ENCODE measurements at regions not wholly inside any gene's neighbourhood (a gene's known extent, or its start where the extent isn't known, plus 50 kb on each side); places are given as distances from the start of the nearest gene placed in this dataset.

DNA sequence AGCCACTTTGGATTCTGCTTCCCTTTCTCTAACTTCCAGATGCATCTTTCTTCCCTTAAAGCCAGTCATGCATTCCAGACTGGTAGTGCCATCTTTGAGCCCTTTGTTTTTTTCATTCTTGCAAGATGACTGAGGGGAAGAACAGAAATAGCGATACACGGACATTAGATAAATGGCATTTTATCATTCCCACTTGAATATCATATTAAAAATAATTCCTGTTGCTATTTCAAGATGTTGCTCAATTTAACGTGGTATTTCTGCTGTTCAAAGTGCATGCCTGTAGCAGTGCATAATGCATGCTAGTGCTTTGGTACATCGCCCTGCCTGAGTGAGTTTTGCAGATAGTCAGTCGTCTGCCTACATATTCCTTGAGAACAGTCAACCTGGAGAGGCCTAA lies 140.6 kb upstream of the FRY start:
- H3K9ac ChIP-seq (ENCODE audit: low read depth in 1 of 3, low read length in 3 of 3), result no peak overlapping the region
- H3K9me3 ChIP-seq (ENCODE audit: control insufficient read depth in 3 of 3, low read length in 3 of 3), result no peaks in the 10 kb centered on the region
- no peaks in the 10 kb centered on the region for H3K36me3 ChIP-seq (ENCODE audit: control insufficient read depth in 3 of 3, insufficient read depth in 3 of 3, low read length in 3 of 3)
- H3K27ac ChIP-seq (ENCODE audit: low read depth, low read length), result no peak overlapping the region
- no peak overlapping the region for H3K4me3 ChIP-seq (ENCODE audit: low read length in 3 of 3)
- H3K27me3 ChIP-seq (ENCODE audit: control insufficient read depth in 3 of 3, insufficient read depth in 3 of 3, low read length in 3 of 3), result no peaks in the 10 kb centered on the region
- H3K4me1 ChIP-seq (ENCODE audit: control insufficient read depth in 3 of 3, insufficient read depth in 3 of 3, low read length in 3 of 3), result peaks cover 12 to 29% (median 24%) of the 10 kb centered on the region in 3 donors

DNA sequence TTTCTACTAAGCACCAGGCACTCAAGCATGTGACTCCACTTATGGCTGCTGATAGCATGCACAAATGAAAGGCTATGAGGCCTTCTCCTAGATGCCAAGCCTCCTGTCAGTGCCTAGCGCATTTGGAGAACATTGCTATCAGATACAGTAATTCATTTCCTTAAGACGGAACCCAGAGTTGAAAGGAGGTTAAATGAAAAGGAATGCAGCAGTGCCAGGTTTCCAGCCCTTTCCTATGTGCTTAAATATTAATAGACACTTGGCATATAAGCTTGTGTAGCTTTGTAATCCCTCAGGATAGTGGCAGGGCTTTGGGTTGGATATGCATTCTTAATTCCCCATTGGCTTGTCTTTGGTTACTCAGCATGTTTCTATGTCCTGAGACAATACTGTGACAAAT lies 140.1 kb upstream of the FRY start:
- Histone ChIP-seq H3K36me3 (ENCODE audit: control insufficient read depth in 3 of 3, insufficient read depth in 3 of 3, low read length in 3 of 3) (no peaks in the 10 kb centered on the region), H3K4me3 (ENCODE audit: low read length in 3 of 3) (peak overlapping the region in 1 of 3 donors; percentile 14), H3K9me3 (ENCODE audit: control insufficient read depth in 3 of 3, low read length in 3 of 3) (no peaks in the 10 kb centered on the region), H3K27ac (ENCODE audit: low read depth, low read length) (peak overlapping the region; percentile 30), H3K4me1 (ENCODE audit: control insufficient read depth in 3 of 3, insufficient read depth in 3 of 3, low read length in 3 of 3) (peaks cover 14 to 29% (median 22%) of the 10 kb centered on the region in 3 donors), H3K9ac (ENCODE audit: low read depth in 1 of 3, low read length in 3 of 3) (no peak overlapping the region), H3K27me3 (ENCODE audit: control insufficient read depth in 3 of 3, insufficient read depth in 3 of 3, low read length in 3 of 3) (no peaks in the 10 kb centered on the region)

DNA sequence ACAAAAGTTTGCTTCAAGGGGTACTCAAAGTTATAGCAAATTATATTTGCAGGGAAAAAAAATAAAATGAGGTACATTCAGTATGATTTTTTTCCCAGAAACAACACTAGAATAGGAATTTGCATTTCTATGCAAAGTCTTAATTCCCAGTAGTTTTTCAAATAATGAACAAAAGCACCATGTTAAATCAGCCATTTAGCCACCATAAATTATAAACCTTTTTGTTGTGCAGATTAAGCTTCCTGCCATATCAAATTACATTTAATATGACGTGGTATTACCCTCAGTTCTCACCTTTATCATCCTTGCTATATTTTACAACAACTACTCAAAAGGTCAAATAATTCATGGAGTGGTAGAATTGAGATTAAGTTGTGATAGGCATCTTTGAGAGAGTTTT lies 136.6 kb upstream of the FRY start:
- H3K27ac ChIP-seq (ENCODE audit: low read depth, low read length), result no peak overlapping the region

DNA sequence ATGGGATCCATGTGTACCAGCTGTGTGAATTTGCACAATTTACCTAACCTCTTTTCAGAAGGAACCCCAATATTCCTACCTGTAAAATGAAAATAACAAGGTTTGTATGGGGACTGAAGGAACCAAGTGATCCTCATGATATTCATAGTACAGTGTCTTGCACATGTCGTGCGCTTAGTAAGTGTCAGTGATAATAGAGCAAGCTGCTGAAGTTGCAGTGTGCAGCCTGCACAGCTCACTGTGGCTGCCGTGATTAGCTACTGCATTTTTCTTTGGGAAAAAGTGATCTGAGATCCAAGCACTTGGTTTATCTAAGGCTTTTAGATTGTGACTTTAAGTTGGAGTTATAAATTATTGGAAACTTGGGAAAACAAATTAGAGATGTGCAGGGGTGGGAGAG lies 135.9 kb upstream of the FRY start:
- no peak overlapping the region for H3K9ac ChIP-seq (ENCODE audit: low read depth in 1 of 3, low read length in 3 of 3)
- H3K27ac ChIP-seq (ENCODE audit: low read depth, low read length), result no peak overlapping the region
- no peaks in the 10 kb centered on the region for H3K9me3 ChIP-seq (ENCODE audit: control insufficient read depth in 3 of 3, low read length in 3 of 3)
- peaks cover 11 to 21% (median 19%) of the 10 kb centered on the region in 3 donors for H3K4me1 ChIP-seq (ENCODE audit: control insufficient read depth in 3 of 3, insufficient read depth in 3 of 3, low read length in 3 of 3)
- no peak overlapping the region for H3K4me3 ChIP-seq (ENCODE audit: low read length in 3 of 3)
- no peaks in the 10 kb centered on the region for H3K36me3 ChIP-seq (ENCODE audit: control insufficient read depth in 3 of 3, insufficient read depth in 3 of 3, low read length in 3 of 3)
- H3K27me3 ChIP-seq (ENCODE audit: control insufficient read depth in 3 of 3, insufficient read depth in 3 of 3, low read length in 3 of 3), result no peaks in the 10 kb centered on the region

More for the DNA sequence above, 136.6 kb upstream of the FRY start:
- Histone ChIP-seq H3K36me3 (ENCODE audit: control insufficient read depth in 3 of 3, insufficient read depth in 3 of 3, low read length in 3 of 3) (no peaks in the 10 kb centered on the region), H3K4me1 (ENCODE audit: control insufficient read depth in 3 of 3, insufficient read depth in 3 of 3, low read length in 3 of 3) (peaks cover 11 to 21% (median 19%) of the 10 kb centered on the region in 3 donors), H3K4me3 (ENCODE audit: low read length in 3 of 3) (no peak overlapping the region), H3K9me3 (ENCODE audit: control insufficient read depth in 3 of 3, low read length in 3 of 3) (no peaks in the 10 kb centered on the region), H3K9ac (ENCODE audit: low read depth in 1 of 3, low read length in 3 of 3) (peak overlapping the region in 1 of 3 donors; percentile 9), H3K27me3 (ENCODE audit: control insufficient read depth in 3 of 3, insufficient read depth in 3 of 3, low read length in 3 of 3) (no peaks in the 10 kb centered on the region)

DNA sequence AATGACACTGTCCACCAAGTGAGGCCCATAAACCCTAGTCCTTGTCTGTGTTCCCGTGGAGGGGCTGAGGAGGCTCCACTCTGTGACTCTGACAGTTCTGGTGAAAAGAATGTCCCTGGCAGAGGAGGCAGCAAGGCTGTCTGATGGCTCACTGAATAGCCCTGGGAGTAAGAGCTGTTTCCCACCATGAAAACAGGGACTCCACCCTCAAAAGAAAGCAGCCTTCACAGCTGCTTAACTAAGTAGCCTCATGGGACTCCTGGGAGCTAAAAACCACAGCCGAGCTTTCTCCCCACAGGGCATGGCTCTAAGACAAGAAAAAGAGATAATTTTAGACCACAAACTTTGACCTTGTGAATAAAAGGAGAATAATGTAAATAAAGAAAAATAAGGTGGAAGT lies 135.1 kb upstream of the FRY start:
- no peaks in the 10 kb centered on the region for H3K9me3 ChIP-seq (ENCODE audit: control insufficient read depth in 3 of 3, low read length in 3 of 3)
- peak overlapping the region; percentile 36 for H3K27ac ChIP-seq (ENCODE audit: low read depth, low read length)
- H3K36me3 ChIP-seq (ENCODE audit: control insufficient read depth in 3 of 3, insufficient read depth in 3 of 3, low read length in 3 of 3), result no peaks in the 10 kb centered on the region
- H3K4me3 ChIP-seq (ENCODE audit: low read length in 3 of 3), result peak overlapping the region in 1 of 3 donors; percentile 36
- H3K4me1 ChIP-seq (ENCODE audit: control insufficient read depth in 3 of 3, insufficient read depth in 3 of 3, low read length in 3 of 3), result peaks cover 9 to 16% (median 15%) of the 10 kb centered on the region in 3 donors
- no peaks in the 10 kb centered on the region for H3K27me3 ChIP-seq (ENCODE audit: control insufficient read depth in 3 of 3, insufficient read depth in 3 of 3, low read length in 3 of 3)
- H3K9ac ChIP-seq (ENCODE audit: low read depth in 1 of 3, low read length in 3 of 3), result no peak overlapping the region

DNA sequence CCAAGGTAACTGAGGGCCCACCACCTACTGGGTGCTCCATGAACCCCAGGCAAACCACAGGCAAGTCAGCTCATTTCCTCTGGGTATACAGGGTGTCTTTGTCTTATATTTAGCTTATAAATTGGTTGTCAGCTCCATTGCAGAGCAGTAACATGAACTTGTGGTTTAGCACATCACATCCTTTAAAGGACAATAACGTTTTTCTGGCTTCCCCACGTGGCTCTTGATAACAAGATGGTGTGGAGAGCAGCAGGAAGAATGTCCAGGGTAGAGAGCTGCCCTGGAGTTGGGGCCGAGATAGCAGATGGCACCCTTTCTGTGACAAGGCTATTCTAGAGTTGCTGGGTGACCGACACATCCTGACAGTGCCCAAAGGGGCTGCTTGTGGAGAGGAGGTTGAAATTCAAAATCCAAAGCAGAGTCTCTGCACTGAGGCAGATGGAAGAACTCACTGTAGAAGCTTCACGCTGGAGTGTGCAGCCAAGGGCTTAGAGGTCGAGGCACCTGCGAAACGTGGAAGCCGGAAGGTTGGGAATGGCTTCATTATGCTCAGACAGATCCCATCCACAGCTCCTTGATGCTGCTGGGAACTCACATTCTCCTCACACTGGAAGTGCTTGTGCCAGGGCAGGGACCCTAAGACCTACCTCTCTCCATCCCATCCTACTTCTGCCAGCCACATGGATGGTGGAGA lies 133.0 kb upstream of the FRY start:
- Histone ChIP-seq H3K9ac (ENCODE audit: low read depth in 1 of 3, low read length in 3 of 3) (no peak overlapping the region), H3K4me3 (ENCODE audit: low read length in 3 of 3) (no peak overlapping the region), H3K9me3 (ENCODE audit: control insufficient read depth in 3 of 3, low read length in 3 of 3) (no peaks in the 10 kb centered on the region), H3K27ac (ENCODE audit: low read depth, low read length) (no peak overlapping the region), H3K4me1 (ENCODE audit: control insufficient read depth in 3 of 3, insufficient read depth in 3 of 3, low read length in 3 of 3) (peaks cover 4 to 9% (median 6%) of the 10 kb centered on the region in 3 donors), H3K36me3 (ENCODE audit: control insufficient read depth in 3 of 3, insufficient read depth in 3 of 3, low read length in 3 of 3) (no peaks in the 10 kb centered on the region), H3K27me3 (ENCODE audit: control insufficient read depth in 3 of 3, insufficient read depth in 3 of 3, low read length in 3 of 3) (no peaks in the 10 kb centered on the region)

DNA sequence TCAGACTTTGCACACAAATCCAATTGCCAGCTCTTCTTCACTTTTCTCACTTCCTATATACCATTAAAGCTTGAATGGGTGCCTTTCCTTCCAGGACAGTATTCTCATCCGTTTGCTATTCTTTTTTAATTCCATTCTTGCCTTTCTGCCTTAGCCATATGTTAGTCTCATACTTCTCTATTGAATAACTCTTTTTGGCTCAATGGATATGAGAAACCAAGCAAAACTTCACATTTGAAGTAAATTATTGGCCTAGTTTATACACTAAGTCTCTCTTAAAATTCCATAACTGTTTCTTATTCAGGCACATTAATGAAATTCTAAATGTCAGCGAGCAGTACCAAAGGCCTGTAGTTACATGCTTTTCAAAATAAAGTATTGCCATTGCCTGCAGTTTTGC lies 129.6 kb upstream of the FRY start:
- Histone ChIP-seq H3K36me3 (ENCODE audit: control insufficient read depth in 3 of 3, insufficient read depth in 3 of 3, low read length in 3 of 3) (no peaks in the 10 kb centered on the region), H3K27me3 (ENCODE audit: control insufficient read depth in 3 of 3, insufficient read depth in 3 of 3, low read length in 3 of 3) (no peaks in the 10 kb centered on the region), H3K27ac (ENCODE audit: low read depth, low read length) (no peak overlapping the region), H3K9me3 (ENCODE audit: control insufficient read depth in 3 of 3, low read length in 3 of 3) (no peaks in the 10 kb centered on the region), H3K9ac (ENCODE audit: low read depth in 1 of 3, low read length in 3 of 3) (no peak overlapping the region), H3K4me3 (ENCODE audit: low read length in 3 of 3) (no peak overlapping the region), H3K4me1 (ENCODE audit: control insufficient read depth in 3 of 3, insufficient read depth in 3 of 3, low read length in 3 of 3) (peaks cover 0 to 7% (median 3%) of the 10 kb centered on the region in 3 donors)

DNA sequence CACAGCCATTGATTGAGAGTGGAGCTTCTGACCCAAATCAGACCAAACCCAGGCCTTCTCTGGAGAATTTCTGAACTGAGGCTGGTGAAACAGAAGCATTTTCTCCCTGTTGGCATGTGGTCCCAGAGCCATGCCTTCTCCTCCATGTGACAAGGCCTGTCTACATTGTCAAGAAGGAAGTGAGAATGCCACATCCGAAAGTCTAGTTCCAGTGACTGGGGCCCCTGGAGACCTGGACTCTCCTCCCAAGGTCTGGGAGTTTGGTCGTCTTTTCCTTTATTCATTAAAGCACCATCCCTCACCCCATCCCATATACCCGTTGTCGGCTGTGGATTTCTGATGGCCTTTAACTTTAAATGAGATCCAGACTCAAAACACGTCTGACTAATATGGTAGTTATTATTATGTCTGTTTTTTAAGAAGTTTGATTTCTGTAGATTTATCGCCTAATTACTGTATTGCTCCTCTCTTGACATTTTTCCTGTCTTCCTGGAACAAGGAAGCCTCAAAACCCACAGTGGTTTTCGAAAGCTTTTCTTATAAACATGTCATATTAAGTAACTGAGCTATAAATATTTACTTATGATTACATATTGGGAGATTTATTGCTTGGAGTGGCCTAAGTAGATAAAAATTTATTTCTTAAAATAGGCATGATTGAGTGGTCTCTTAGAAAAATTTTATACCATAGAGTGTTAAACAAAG lies 128.3 kb upstream of the FRY start:
- no peak overlapping the region for H3K4me3 ChIP-seq (ENCODE audit: low read length in 3 of 3)
- no peaks in the 10 kb centered on the region for H3K9me3 ChIP-seq (ENCODE audit: control insufficient read depth in 3 of 3, low read length in 3 of 3)
- H3K27ac ChIP-seq (ENCODE audit: low read depth, low read length), result no peak overlapping the region
- no peaks in the 10 kb centered on the region for H3K36me3 ChIP-seq (ENCODE audit: control insufficient read depth in 3 of 3, insufficient read depth in 3 of 3, low read length in 3 of 3)
- H3K9ac ChIP-seq (ENCODE audit: low read depth in 1 of 3, low read length in 3 of 3), result no peak overlapping the region
- H3K27me3 ChIP-seq (ENCODE audit: control insufficient read depth in 3 of 3, insufficient read depth in 3 of 3, low read length in 3 of 3), result no peaks in the 10 kb centered on the region
- H3K4me1 ChIP-seq (ENCODE audit: control insufficient read depth in 3 of 3, insufficient read depth in 3 of 3, low read length in 3 of 3), result peaks cover 0 to 3% (median 3%) of the 10 kb centered on the region in 3 donors

DNA sequence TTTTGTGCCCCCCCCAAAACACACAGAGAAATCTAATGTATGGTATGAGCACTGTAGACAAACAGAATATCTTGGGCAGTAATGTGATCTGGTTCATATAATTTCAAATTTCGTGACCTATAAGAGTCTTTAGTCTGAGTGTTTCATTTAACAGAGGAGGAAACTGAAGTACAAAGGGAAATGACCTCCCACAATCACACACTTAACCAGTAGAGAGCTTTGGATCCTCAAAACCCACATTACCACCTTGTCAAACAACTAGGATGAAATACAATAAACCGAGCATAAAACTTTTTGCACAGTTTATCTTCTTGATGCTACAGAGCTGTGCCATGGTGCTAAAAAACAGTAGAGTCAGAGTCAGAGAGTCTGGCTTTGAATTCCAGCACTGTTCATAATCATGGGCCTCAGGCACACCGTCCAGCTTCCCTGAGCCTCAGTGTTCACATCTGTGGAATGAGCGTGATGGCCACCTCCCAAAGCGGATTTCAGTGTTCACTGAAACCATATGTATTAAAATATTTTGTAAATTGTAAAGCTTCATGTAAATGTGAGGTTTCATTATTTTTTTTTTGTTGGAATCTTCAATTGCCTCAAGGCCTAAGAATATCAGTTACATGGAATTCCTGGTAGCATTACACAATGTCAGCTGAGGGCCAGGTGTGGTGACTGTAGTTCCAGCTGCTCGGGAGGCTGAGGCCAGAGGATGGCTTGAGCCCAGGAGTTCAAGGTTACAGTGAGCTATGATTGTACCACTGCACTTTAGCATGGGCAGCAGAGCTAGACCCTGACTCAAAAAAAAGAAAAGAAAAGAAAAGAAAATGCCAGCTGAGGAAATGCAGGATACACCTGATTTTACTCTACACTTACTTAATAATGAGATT lies 126.4 kb upstream of the FRY start:
- no peaks in the 10 kb centered on the region for H3K27me3 ChIP-seq (ENCODE audit: control insufficient read depth in 3 of 3, insufficient read depth in 3 of 3, low read length in 3 of 3)
- H3K36me3 ChIP-seq (ENCODE audit: control insufficient read depth in 3 of 3, insufficient read depth in 3 of 3, low read length in 3 of 3), result no peaks in the 10 kb centered on the region
- H3K9me3 ChIP-seq (ENCODE audit: control insufficient read depth in 3 of 3, low read length in 3 of 3), result no peaks in the 10 kb centered on the region
- no peak overlapping the region for H3K9ac ChIP-seq (ENCODE audit: low read depth in 1 of 3, low read length in 3 of 3)
- no peak overlapping the region for H3K27ac ChIP-seq (ENCODE audit: low read depth, low read length)
- no peak overlapping the region for H3K4me3 ChIP-seq (ENCODE audit: low read length in 3 of 3)
- H3K4me1 ChIP-seq (ENCODE audit: control insufficient read depth in 3 of 3, insufficient read depth in 3 of 3, low read length in 3 of 3), result peaks cover 3 to 13% (median 8%) of the 10 kb centered on the region in 3 donors
